GM23248 (cell line): ENCODE measurements at regions not wholly inside any gene's neighbourhood (a gene's known extent, or its start where the extent isn't known, plus 50 kb on each side); places are given as distances from the start of the nearest gene placed in this dataset.

ENCODE experiments used
- EZH2 ChIP-seq: fragments of 200-600 bp; sonication (generic); IDR thresholded peaks from 2 replicates; pipeline ENCODE4 v1.6.1; 2018; ENCODE audit warnings: antibody characterized with exemption, mild to moderate bottlenecking; ENCODE audit not compliant: insufficient read depth, poor library complexity, severe bottlenecking
- EZH2phosphoT487 ChIP-seq: fragments of 200-600 bp; sonication (generic); IDR thresholded peaks from 2 replicates; pipeline ENCODE4 v1.6.1; 2018; ENCODE audit warnings: antibody characterized with exemption, moderate library complexity, mild to moderate bottlenecking, low read depth; ENCODE audit not compliant: insufficient read depth

DNA sequence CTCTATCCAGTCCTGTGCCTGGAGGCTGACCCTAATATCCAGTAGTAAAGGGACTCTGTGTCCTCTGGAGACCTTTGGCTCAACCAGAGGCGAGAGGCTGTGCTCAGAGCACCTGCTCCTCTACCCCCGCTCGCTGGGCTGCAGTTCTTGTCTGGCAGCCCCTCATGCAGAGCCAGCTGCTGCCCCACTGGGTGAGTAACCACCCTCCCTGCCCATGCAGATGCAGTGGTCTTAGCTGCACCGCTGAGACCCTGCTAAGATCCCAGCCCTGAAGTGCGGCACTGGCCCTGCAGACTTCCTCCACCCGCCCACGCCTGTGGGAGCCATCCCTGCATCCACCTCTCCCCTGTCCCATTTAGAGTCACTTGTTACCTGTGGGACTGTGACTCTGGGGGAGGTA is 347.5 kb upstream of the SFSWAP start:
- TF ChIP-seq EZH2 = no peak
- no peak for TF ChIP-seq EZH2phosphoT487
